ENCODE measurements at regions not wholly inside any gene's neighbourhood (a gene's known extent, or its start where the extent isn't known, plus 50 kb on each side); places are given as distances from the start of the nearest gene placed in this dataset.

GRCh38 chr7:67595431-67596180 is 599.0 kb downstream of the TYW1 start:
- no peak for TF ChIP-seq POLR2AphosphoS5 (IDR thresholded peaks at IDR 0.05; ENCODE audit: borderline replicate concordance, low read depth, low read length)
- TF ChIP-seq EZH2 (IDR thresholded peaks at IDR 0.05) = no peak
